Naive B cell (primary cell): ENCODE measurements at regions not wholly inside any gene's neighbourhood (a gene's known extent, or its start where the extent isn't known, plus 50 kb on each side); places are given as distances from the start of the nearest gene placed in this dataset.

ENCODE experiments used
- ATAC-seq, 2 donors: fragments of 150-1000 bp; cut with Tn5 transposase; 2 replicates each; pipeline ENCODE4 v1.10.0; 2021; ENCODE audit warnings: low read depth in 2 of 2, mild to moderate bottlenecking in 2 of 2, moderate library complexity in 2 of 2
- DNase-seq: peaks from one replicate; pipeline ENCODE4 v3.0.0; 2022
- H3K27ac Mint-ChIP-seq, 6 donors: one replicate each; pipeline ENCODE4 v1.8.0; 2020 to 2022; ENCODE audit warnings: mild to moderate bottlenecking in 6 of 6, mixed read lengths in 6 of 6, moderate library complexity in 5 of 6, inconsistent platforms in 2 of 6
- H3K27me3 Mint-ChIP-seq, 3 donors: one replicate each; pipeline ENCODE4 v1.8.0; 2021 to 2022; ENCODE audit warnings: mixed read lengths in 3 of 3, mild to moderate bottlenecking in 1 of 3
- H3K36me3 Mint-ChIP-seq, 2 donors: one replicate each; pipeline ENCODE4 v1.8.0; 2020 to 2022; ENCODE audit warnings: mixed read lengths in 2 of 2, inconsistent platforms in 1 of 2, mild to moderate bottlenecking in 1 of 2
- H3K4me1 Mint-ChIP-seq, 3 donors: one replicate each; pipeline ENCODE4 v1.8.0; 2020 to 2022; ENCODE audit warnings: mixed read lengths in 3 of 3, inconsistent platforms in 1 of 3, mild to moderate bottlenecking in 1 of 3, moderate library complexity in 1 of 3
- H3K4me3 Mint-ChIP-seq, 8 donors: one replicate each; pipeline ENCODE4 v1.8.0; 2020 to 2022; ENCODE audit warnings: mild to moderate bottlenecking in 8 of 8, mixed read lengths in 8 of 8, moderate library complexity in 8 of 8, inconsistent platforms in 2 of 8
- H3K9me3 Mint-ChIP-seq, 7 donors: one replicate each; pipeline ENCODE4 v1.8.0; 2020 to 2022; ENCODE audit warnings: mixed read lengths in 7 of 7, mild to moderate bottlenecking in 5 of 7, inconsistent platforms in 2 of 7, moderate library complexity in 1 of 7

GRCh38 chr18:25621682-25622081, 269.7 kb upstream of the ZNF521 start:
- no peak overlapping the region for H3K27ac Mint-ChIP-seq
- ATAC-seq (no peak), DNase-seq (no peak)
- peaks cover 5 to 15% of the 10 kb centered on the region in 2 donors for H3K36me3 Mint-ChIP-seq
- no peaks in the 10 kb centered on the region for H3K27me3 Mint-ChIP-seq
- H3K4me1 Mint-ChIP-seq: no peaks in the 10 kb centered on the region
- peaks cover 10 to 45% (median 21%) of the 10 kb centered on the region in 7 donors for H3K9me3 Mint-ChIP-seq
- H3K4me3 Mint-ChIP-seq: no peak overlapping the region

GRCh38 chr18:25621144-25621543, 269.2 kb upstream of the ZNF521 start:
- Mint-ChIP-seq H3K4me1 (no peaks in the 10 kb centered on the region), H3K27ac (no peak overlapping the region), H3K9me3 (peaks cover 6 to 41% (median 16%) of the 10 kb centered on the region in 7 donors), H3K4me3 (no peak overlapping the region), H3K27me3 (no peaks in the 10 kb centered on the region), H3K36me3 (peaks cover 3 to 10% of the 10 kb centered on the region in 2 donors)
- DNase-seq (no peak), ATAC-seq (no peak)

- Mint-ChIP-seq H3K36me3 (no peaks in the 10 kb centered on the region), H3K27me3 (no peaks in the 10 kb centered on the region), H3K9me3 (peaks cover 0 to 2% (median 0%) of the 10 kb centered on the region in 7 donors), H3K27ac (no peak overlapping the region), H3K4me3 (no peak overlapping the region), H3K4me1 (no peaks in the 10 kb centered on the region)
- no peak for DNase-seq
- ATAC-seq: no peak
Observed at GRCh38 chr18:25614168-25614567, 262.2 kb upstream of the ZNF521 start.

- H3K9me3 Mint-ChIP-seq: peaks cover 0 to 4% (median 0%) of the 10 kb centered on the region in 7 donors
- no peaks in the 10 kb centered on the region for H3K36me3 Mint-ChIP-seq
- ATAC-seq: no peak
- DNase-seq: no peak
- no peaks in the 10 kb centered on the region for H3K27me3 Mint-ChIP-seq
- no peak overlapping the region for H3K27ac Mint-ChIP-seq
- H3K4me1 Mint-ChIP-seq: no peaks in the 10 kb centered on the region
- H3K4me3 Mint-ChIP-seq: no peak overlapping the region
Observed at GRCh38 chr18:25612466-25612865, 260.5 kb upstream of the ZNF521 start.

- H3K4me1 Mint-ChIP-seq: no peaks in the 10 kb centered on the region
- peaks cover 0 to 6% (median 0%) of the 10 kb centered on the region in 7 donors for H3K9me3 Mint-ChIP-seq
- no peak overlapping the region for H3K27ac Mint-ChIP-seq
- H3K27me3 Mint-ChIP-seq: peaks cover 0 to 13% (median 8%) of the 10 kb centered on the region in 3 donors
- no peak overlapping the region for H3K4me3 Mint-ChIP-seq
- DNase-seq (no peak), ATAC-seq (no peak)
- H3K36me3 Mint-ChIP-seq: no peaks in the 10 kb centered on the region
Observed at GRCh38 chr18:25608091-25608490, 256.1 kb upstream of the ZNF521 start.

GRCh38 chr18:25604894-25605597, 253.1 kb upstream of the ZNF521 start:
- H3K27ac Mint-ChIP-seq: no peak overlapping the region
- peaks cover 0 to 8% (median 0%) of the 10 kb centered on the region in 7 donors for H3K9me3 Mint-ChIP-seq
- ATAC-seq (no peak), DNase-seq (no peak)
- no peak overlapping the region for H3K4me3 Mint-ChIP-seq
- H3K27me3 Mint-ChIP-seq: peaks cover 13 to 30% (median 27%) of the 10 kb centered on the region in 3 donors
- H3K4me1 Mint-ChIP-seq: no peaks in the 10 kb centered on the region
- no peaks in the 10 kb centered on the region for H3K36me3 Mint-ChIP-seq

GRCh38 chr18:25604196-25604893, 252.4 kb upstream of the ZNF521 start:
- H3K36me3 Mint-ChIP-seq: no peaks in the 10 kb centered on the region
- peaks cover 0 to 6% (median 0%) of the 10 kb centered on the region in 7 donors for H3K9me3 Mint-ChIP-seq
- peaks cover 18 to 34% (median 30%) of the 10 kb centered on the region in 3 donors for H3K27me3 Mint-ChIP-seq
- ATAC-seq (no peak), DNase-seq (no peak)
- H3K4me3 Mint-ChIP-seq: no peak overlapping the region
- H3K27ac Mint-ChIP-seq: no peak overlapping the region
- no peaks in the 10 kb centered on the region for H3K4me1 Mint-ChIP-seq

- no peaks in the 10 kb centered on the region for H3K36me3 Mint-ChIP-seq
- no peak overlapping the region for H3K27ac Mint-ChIP-seq
- peaks cover 0 to 6% (median 0%) of the 10 kb centered on the region in 7 donors for H3K9me3 Mint-ChIP-seq
- H3K4me1 Mint-ChIP-seq: no peaks in the 10 kb centered on the region
- peaks cover 18 to 34% (median 22%) of the 10 kb centered on the region in 3 donors for H3K27me3 Mint-ChIP-seq
- DNase-seq (no peak), ATAC-seq (no peak)
- H3K4me3 Mint-ChIP-seq: peak overlapping the region in 1 of 8 donors; percentile 49
Observed at GRCh38 chr18:25599443-25599842, 247.5 kb upstream of the ZNF521 start.

GRCh38 chr18:25597476-25597875, 245.5 kb upstream of the ZNF521 start:
- H3K27me3 Mint-ChIP-seq: peaks cover 14 to 39% (median 18%) of the 10 kb centered on the region in 3 donors
- DNase-seq: no peak
- peaks cover 0 to 6% (median 0%) of the 10 kb centered on the region in 7 donors for H3K9me3 Mint-ChIP-seq
- H3K4me1 Mint-ChIP-seq: no peaks in the 10 kb centered on the region
- no peaks in the 10 kb centered on the region for H3K36me3 Mint-ChIP-seq
- ATAC-seq: no peak
- H3K4me3 Mint-ChIP-seq: no peak overlapping the region
- H3K27ac Mint-ChIP-seq: no peak overlapping the region

GRCh38 chr18:25595274-25596060, 243.5 kb upstream of the ZNF521 start:
- H3K9me3 Mint-ChIP-seq: no peaks in the 10 kb centered on the region
- H3K27me3 Mint-ChIP-seq: peaks cover 0 to 28% (median 5%) of the 10 kb centered on the region in 3 donors
- H3K4me3 Mint-ChIP-seq: no peak overlapping the region
- no peaks in the 10 kb centered on the region for H3K4me1 Mint-ChIP-seq
- no peak overlapping the region for H3K27ac Mint-ChIP-seq
- no peak for DNase-seq
- no peak for ATAC-seq
- no peaks in the 10 kb centered on the region for H3K36me3 Mint-ChIP-seq

GRCh38 chr18:25594351-25594750, 242.4 kb upstream of the ZNF521 start:
- no peaks in the 10 kb centered on the region for H3K9me3 Mint-ChIP-seq
- DNase-seq: no peak
- H3K4me3 Mint-ChIP-seq: no peak overlapping the region
- peaks cover 0 to 18% (median 0%) of the 10 kb centered on the region in 3 donors for H3K27me3 Mint-ChIP-seq
- H3K4me1 Mint-ChIP-seq: no peaks in the 10 kb centered on the region
- no peak overlapping the region for H3K27ac Mint-ChIP-seq
- ATAC-seq: no peak
- no peaks in the 10 kb centered on the region for H3K36me3 Mint-ChIP-seq

GRCh38 chr18:25592804-25593360, 240.9 kb upstream of the ZNF521 start:
- peaks cover under 1 to 14% (median 5%) of the 10 kb centered on the region in 7 donors for H3K9me3 Mint-ChIP-seq
- peaks cover 0 to 23% (median 10%) of the 10 kb centered on the region in 3 donors for H3K27me3 Mint-ChIP-seq
- H3K27ac Mint-ChIP-seq: no peak overlapping the region
- DNase-seq: no peak
- ATAC-seq: no peak
- no peak overlapping the region for H3K4me3 Mint-ChIP-seq
- no peaks in the 10 kb centered on the region for H3K36me3 Mint-ChIP-seq
- no peaks in the 10 kb centered on the region for H3K4me1 Mint-ChIP-seq

GRCh38 chr18:25590456-25590855, 238.5 kb upstream of the ZNF521 start:
- no peak for DNase-seq
- no peaks in the 10 kb centered on the region for H3K4me1 Mint-ChIP-seq
- no peaks in the 10 kb centered on the region for H3K36me3 Mint-ChIP-seq
- no peak overlapping the region for H3K4me3 Mint-ChIP-seq
- H3K9me3 Mint-ChIP-seq: peaks cover 2 to 29% (median 12%) of the 10 kb centered on the region in 7 donors
- no peak overlapping the region for H3K27ac Mint-ChIP-seq
- ATAC-seq: no peak
- peaks cover 0 to 13% (median 10%) of the 10 kb centered on the region in 3 donors for H3K27me3 Mint-ChIP-seq
